Lower leg skin (tissue), 4 donors: ENCODE measurements at regions not wholly inside any gene's neighbourhood (a gene's known extent, or its start where the extent isn't known, plus 50 kb on each side); places are given as distances from the start of the nearest gene placed in this dataset.

ENCODE experiments used
- DNase-seq, 2 donors: peaks; one replicate each; pipeline ENCODE4 v3.0.0-alpha.2; 2019; ENCODE audit warnings: low spot score in 2 of 2
- H3K4me3 ChIP-seq: fragments of 200-600 bp; sonication (generic); 2 replicates; pipeline ENCODE4 v1.5.1; 2017; ENCODE audit warnings: mild to moderate bottlenecking, low read depth; ENCODE audit not compliant: poor library complexity, severe bottlenecking
- POLR2A ChIP-seq, 2 donors: fragments of 450-650 bp; IDR thresholded peaks; one replicate each; pipeline ENCODE4 v1.6.1; 2016 to 2017; ENCODE audit warnings: antibody characterized with exemption in 2 of 2, mild to moderate bottlenecking in 1 of 2, moderate library complexity in 1 of 2
- WGBS, 2 donors: methylation state at CpG; one replicate each; pipeline ENCODE4 v1.1.5; 2018; 5-methylcytosine and 5-hydroxymethylcytosine counted together
- intact Hi-C: fragments of 100-400 bp; cut with DNase I; formaldehyde crosslinking; loops from one replicate; pipeline ENCODE4 v1.15.0; 2023; ENCODE audit warnings: low total_unique reads
- TF ChIP-seq, protein P1 (sequence below), 3 donors: fragments of 450-650 bp; IDR thresholded peaks; one replicate each; pipeline ENCODE4 v1.5.1; 2016; ENCODE audit warnings: antibody characterized with exemption in 3 of 3, mild to moderate bottlenecking in 3 of 3, moderate library complexity in 2 of 3

DNA sequence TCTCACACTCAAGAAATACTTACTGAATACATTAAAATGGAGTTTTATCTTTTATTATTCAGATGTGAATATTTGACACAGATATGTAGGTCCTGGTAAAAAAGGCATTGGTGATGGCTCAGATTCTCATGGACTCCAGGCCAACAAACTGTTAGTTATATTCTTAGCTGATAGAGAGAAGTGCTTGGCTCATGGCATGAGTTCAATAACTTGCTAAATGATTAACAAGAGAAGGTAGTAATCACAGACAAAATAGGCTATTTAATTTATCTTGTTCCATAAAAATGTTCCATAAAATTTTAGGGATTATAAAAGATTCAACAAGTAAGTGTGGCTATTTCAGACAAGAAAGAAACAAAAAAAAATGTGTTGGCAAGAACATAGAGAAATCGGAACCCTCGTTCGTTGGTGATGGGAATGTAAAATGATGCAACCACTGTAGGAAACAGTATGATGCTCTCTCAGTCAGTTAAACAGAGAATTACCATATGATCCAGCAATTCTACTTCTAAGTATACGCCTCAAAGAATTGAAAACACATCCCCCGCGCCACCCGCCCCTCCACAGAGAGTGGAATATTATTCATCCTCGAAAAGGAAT, 737.8 kb upstream of the ADAMTS5 start:
- WGBS, 2 donors: 78 to 86% methylated on average over 8 of the region's 8 CpGs
- no peak for DNase-seq
- TF ChIP-seq, protein P1, sequence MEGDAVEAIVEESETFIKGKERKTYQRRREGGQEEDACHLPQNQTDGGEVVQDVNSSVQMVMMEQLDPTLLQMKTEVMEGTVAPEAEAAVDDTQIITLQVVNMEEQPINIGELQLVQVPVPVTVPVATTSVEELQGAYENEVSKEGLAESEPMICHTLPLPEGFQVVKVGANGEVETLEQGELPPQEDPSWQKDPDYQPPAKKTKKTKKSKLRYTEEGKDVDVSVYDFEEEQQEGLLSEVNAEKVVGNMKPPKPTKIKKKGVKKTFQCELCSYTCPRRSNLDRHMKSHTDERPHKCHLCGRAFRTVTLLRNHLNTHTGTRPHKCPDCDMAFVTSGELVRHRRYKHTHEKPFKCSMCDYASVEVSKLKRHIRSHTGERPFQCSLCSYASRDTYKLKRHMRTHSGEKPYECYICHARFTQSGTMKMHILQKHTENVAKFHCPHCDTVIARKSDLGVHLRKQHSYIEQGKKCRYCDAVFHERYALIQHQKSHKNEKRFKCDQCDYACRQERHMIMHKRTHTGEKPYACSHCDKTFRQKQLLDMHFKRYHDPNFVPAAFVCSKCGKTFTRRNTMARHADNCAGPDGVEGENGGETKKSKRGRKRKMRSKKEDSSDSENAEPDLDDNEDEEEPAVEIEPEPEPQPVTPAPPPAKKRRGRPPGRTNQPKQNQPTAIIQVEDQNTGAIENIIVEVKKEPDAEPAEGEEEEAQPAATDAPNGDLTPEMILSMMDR (IDR thresholded peaks at IDR 0.05): no peak
- no peak for TF ChIP-seq POLR2A (IDR thresholded peaks at IDR 0.05)
- H3K4me3 ChIP-seq: no peak overlapping the region
- intact Hi-C loops: loop anchor here (5.0 kb wide), 1 partner anchor 633 kb away; no protein-coding TSS in a partner anchor

DNA sequence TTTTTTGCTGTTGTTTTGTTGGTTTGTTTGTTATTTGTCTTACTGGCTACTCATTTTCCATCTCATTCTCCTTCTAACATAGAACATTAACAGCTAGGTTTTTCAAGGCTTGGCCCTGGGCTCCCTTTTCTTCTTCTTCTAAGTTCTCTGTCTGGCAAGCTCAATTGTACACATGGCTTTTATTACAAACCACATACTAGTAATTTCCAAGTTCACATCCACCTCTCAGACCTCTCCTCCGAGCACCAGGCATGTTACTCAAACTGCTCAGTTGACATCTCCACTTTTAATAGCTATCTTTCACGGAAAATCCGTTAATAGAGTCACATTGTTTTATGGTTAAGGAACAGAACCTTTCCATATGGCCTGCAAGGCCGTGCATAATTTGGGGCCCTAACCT, 736.9 kb upstream of the ADAMTS5 start:
- H3K4me3 ChIP-seq: no peak overlapping the region
- intact Hi-C loops: loop anchor here (5.0 kb wide), 1 partner anchor 634 kb away; no protein-coding TSS in a partner anchor
- TF ChIP-seq POLR2A (IDR thresholded peaks at IDR 0.05): no peak
- TF ChIP-seq, protein P1 (IDR thresholded peaks at IDR 0.05): no peak
- 51 to 67% methylated on average over 4 of the region's 4 CpGs for WGBS, 2 donors
- no peak for DNase-seq

DNA sequence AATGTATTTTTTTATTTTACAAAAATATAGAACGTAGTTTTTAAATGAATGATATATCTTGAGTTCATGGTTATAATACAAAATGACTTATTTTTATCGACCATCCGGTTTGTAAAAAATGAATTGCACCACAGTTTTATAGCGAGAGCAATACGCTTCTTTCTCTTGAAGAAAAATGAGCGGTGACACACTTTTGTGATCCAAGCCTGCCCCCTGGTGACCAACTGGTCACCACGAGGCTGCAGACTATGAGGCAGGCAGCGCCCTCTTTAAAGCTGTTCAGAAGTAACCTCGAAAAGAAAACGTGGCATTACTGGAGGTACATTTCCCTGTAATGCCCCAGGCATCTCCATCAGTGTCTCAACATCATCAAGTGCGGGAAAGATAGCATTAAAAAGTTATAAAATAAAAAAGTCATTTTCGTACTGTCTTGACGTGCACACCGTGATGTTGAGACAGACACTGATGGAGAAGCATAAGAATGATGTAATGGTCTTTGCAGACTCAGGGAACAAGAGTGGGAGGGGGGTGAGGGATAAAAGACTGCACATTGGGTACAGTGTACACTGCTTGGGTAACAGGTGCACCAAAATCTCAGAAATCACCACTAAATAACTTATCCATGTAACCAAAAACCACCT, 734.2 kb upstream of the ADAMTS5 start:
- intact Hi-C loops: loop anchor here (5.0 kb wide), 1 partner anchor 636 kb away; no protein-coding TSS in a partner anchor
- TF ChIP-seq, protein P1 (IDR thresholded peaks at IDR 0.05): no peak
- no peak for TF ChIP-seq POLR2A (IDR thresholded peaks at IDR 0.05)
- DNase-seq: peak; percentile 78 to 95
- no peak overlapping the region for H3K4me3 ChIP-seq
- WGBS, 2 donors: 6 to 10% methylated on average over 14 of the region's 14 CpGs

DNA sequence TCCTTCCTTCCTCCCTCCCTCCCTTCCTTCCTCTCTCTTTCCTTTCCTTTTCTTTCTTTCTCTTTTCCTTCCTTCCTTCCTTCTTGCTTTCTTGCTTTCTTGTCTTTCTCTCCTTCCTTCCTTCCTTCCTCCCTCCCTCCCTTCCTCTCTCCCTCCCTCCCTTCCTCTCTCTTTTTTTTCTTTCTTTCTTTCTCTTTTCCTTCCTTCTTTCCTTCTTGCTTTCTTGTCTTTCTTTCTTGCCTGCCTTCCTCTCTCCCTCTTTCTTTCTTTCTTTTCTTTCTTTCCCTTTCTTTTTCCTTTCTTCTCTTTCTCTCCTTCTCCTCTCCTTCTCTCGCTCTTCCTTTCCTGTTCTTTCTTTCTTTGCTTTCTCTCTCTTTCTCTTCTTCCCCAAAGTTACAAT, 728.4 kb upstream of the ADAMTS5 start:
- H3K4me3 ChIP-seq: no peak overlapping the region
- intact Hi-C loops: loop anchor here (5.0 kb wide), 2 partner anchors 843 to 1052 kb away; no protein-coding TSS in a partner anchor
- TF ChIP-seq, protein P1 (IDR thresholded peaks at IDR 0.05): no peak
- TF ChIP-seq POLR2A (IDR thresholded peaks at IDR 0.05): no peak
- 91 to 94% methylated on average over 1 of the region's 1 CpG for WGBS, 2 donors
- DNase-seq: no peak

DNA sequence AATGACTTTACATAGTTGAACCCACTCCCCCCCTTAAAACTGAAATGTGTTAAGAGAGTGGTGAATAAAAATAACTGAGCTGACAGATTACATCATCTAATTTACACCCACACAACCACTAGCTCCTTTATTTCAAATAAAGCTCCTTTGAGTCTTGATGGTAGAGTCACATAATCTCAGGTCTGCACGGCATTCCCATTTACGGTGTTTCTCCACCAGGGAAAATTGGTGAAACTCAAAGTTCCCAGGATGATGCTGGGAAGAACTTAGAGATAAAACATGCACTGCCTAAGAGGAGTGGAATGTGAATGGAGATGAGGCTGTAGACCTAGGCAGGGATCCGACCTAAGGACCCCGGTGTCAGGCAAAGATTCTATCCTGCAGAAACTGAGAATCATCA, 727.8 kb upstream of the ADAMTS5 start:
- DNase-seq: no peak
- H3K4me3 ChIP-seq: no peak overlapping the region
- intact Hi-C loops: loop anchor here (5.0 kb wide), 3 partner anchors 842 to 1053 kb away; no protein-coding TSS in a partner anchor
- TF ChIP-seq POLR2A (IDR thresholded peaks at IDR 0.05): no peak
- TF ChIP-seq, protein P1 (IDR thresholded peaks at IDR 0.05): no peak
- WGBS, 2 donors: 75 to 87% methylated on average over 4 of the region's 4 CpGs
